C4-2B (cell line): ENCODE measurements at regions not wholly inside any gene's neighbourhood (a gene's known extent, or its start where the extent isn't known, plus 50 kb on each side); places are given as distances from the start of the nearest gene placed in this dataset.

Experiments used
- ZFX ChIP-seq: fragments of 450-650 bp; IDR thresholded peaks from 2 replicates; pipeline ENCODE4 v1.6.1; 2017
- TF ChIP-seq, protein P1 (sequence below): fragments of 450-650 bp; conservative IDR thresholded peaks from 2 replicates; pipeline ENCODE4 v1.5.1; 2017; ENCODE audit warnings: mild to moderate bottlenecking

DNA sequence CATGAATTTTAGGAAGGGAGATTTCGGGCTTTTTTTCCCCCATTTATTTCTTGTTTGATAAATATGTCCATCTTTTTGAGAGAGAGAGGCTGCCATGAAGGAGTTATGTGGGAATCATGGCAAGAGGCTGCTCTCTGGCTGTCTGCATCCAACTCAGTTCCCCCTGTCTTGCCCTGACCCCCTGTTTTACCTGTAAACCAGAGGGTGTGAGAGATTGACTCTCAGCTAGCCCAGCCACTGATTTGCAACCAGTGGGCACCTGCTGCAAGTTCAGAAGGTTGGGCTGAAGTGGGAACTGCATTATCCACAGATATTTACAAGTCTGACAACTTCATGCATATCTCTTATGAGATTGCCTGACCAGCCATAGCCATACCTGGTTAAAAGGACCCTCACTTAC, 625.4 kb upstream of the FANCL start:
- TF ChIP-seq, protein P1, sequence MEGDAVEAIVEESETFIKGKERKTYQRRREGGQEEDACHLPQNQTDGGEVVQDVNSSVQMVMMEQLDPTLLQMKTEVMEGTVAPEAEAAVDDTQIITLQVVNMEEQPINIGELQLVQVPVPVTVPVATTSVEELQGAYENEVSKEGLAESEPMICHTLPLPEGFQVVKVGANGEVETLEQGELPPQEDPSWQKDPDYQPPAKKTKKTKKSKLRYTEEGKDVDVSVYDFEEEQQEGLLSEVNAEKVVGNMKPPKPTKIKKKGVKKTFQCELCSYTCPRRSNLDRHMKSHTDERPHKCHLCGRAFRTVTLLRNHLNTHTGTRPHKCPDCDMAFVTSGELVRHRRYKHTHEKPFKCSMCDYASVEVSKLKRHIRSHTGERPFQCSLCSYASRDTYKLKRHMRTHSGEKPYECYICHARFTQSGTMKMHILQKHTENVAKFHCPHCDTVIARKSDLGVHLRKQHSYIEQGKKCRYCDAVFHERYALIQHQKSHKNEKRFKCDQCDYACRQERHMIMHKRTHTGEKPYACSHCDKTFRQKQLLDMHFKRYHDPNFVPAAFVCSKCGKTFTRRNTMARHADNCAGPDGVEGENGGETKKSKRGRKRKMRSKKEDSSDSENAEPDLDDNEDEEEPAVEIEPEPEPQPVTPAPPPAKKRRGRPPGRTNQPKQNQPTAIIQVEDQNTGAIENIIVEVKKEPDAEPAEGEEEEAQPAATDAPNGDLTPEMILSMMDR = no peak
- no peak for TF ChIP-seq ZFX
